ENCODE measurements at regions not wholly inside any gene's neighbourhood (a gene's known extent, or its start where the extent isn't known, plus 50 kb on each side); places are given as distances from the start of the nearest gene placed in this dataset.

- no peak overlapping the region for H3K4me3 ChIP-seq (ENCODE audit: low read length)
- no peaks in the 10 kb centered on the region for H3K9me3 ChIP-seq (ENCODE audit: low read length)
- H3K4me1 ChIP-seq (ENCODE audit: insufficient read depth, low read length): no peaks in the 10 kb centered on the region
- H3K27me3 ChIP-seq (ENCODE audit: insufficient read depth, low read length): no peaks in the 10 kb centered on the region
- H2AFZ ChIP-seq (ENCODE audit: low read depth, low read length): no peak overlapping the region
- H3K36me3 ChIP-seq (ENCODE audit: insufficient read depth, low read length): no peaks in the 10 kb centered on the region
Measured at GRCh38 chr3:76631251-76631650, 408.6 kb upstream of the ROBO2 start.

GRCh38 chr3:76638006-76638405 lies 401.9 kb upstream of the ROBO2 start:
- Histone ChIP-seq H3K4me1 (ENCODE audit: insufficient read depth, low read length) (no peaks in the 10 kb centered on the region), H2AFZ (ENCODE audit: low read depth, low read length) (no peak overlapping the region), H3K36me3 (ENCODE audit: insufficient read depth, low read length) (no peaks in the 10 kb centered on the region), H3K9me3 (ENCODE audit: low read length) (no peaks in the 10 kb centered on the region), H3K27me3 (ENCODE audit: insufficient read depth, low read length) (no peaks in the 10 kb centered on the region), H3K4me3 (ENCODE audit: low read length) (no peak overlapping the region)

GRCh38 chr3:76643623-76644304 lies 396.1 kb upstream of the ROBO2 start:
- H3K4me1 ChIP-seq (ENCODE audit: insufficient read depth, low read length): no peaks in the 10 kb centered on the region
- H3K27me3 ChIP-seq (ENCODE audit: insufficient read depth, low read length): no peaks in the 10 kb centered on the region
- no peaks in the 10 kb centered on the region for H3K36me3 ChIP-seq (ENCODE audit: insufficient read depth, low read length)
- no peaks in the 10 kb centered on the region for H3K9me3 ChIP-seq (ENCODE audit: low read length)
- no peak overlapping the region for H3K4me3 ChIP-seq (ENCODE audit: low read length)
- no peak overlapping the region for H2AFZ ChIP-seq (ENCODE audit: low read depth, low read length)

- Histone ChIP-seq H3K4me3 (ENCODE audit: low read length) (no peak overlapping the region), H3K9me3 (ENCODE audit: low read length) (no peaks in the 10 kb centered on the region), H2AFZ (ENCODE audit: low read depth, low read length) (no peak overlapping the region), H3K4me1 (ENCODE audit: insufficient read depth, low read length) (no peaks in the 10 kb centered on the region), H3K27me3 (ENCODE audit: insufficient read depth, low read length) (no peaks in the 10 kb centered on the region), H3K36me3 (ENCODE audit: insufficient read depth, low read length) (no peaks in the 10 kb centered on the region)
Measured at GRCh38 chr3:76644305-76644675, 395.6 kb upstream of the ROBO2 start.

GRCh38 chr3:76645724-76646123 lies 394.2 kb upstream of the ROBO2 start:
- Histone ChIP-seq H3K9me3 (ENCODE audit: low read length) (no peaks in the 10 kb centered on the region), H2AFZ (ENCODE audit: low read depth, low read length) (no peak overlapping the region), H3K4me3 (ENCODE audit: low read length) (no peak overlapping the region), H3K27me3 (ENCODE audit: insufficient read depth, low read length) (no peaks in the 10 kb centered on the region), H3K36me3 (ENCODE audit: insufficient read depth, low read length) (no peaks in the 10 kb centered on the region), H3K4me1 (ENCODE audit: insufficient read depth, low read length) (no peaks in the 10 kb centered on the region)

GRCh38 chr3:76646921-76647562 lies 392.9 kb upstream of the ROBO2 start:
- no peaks in the 10 kb centered on the region for H3K36me3 ChIP-seq (ENCODE audit: insufficient read depth, low read length)
- no peak overlapping the region for H2AFZ ChIP-seq (ENCODE audit: low read depth, low read length)
- no peaks in the 10 kb centered on the region for H3K4me1 ChIP-seq (ENCODE audit: insufficient read depth, low read length)
- no peak overlapping the region for H3K4me3 ChIP-seq (ENCODE audit: low read length)
- H3K9me3 ChIP-seq (ENCODE audit: low read length): no peaks in the 10 kb centered on the region
- H3K27me3 ChIP-seq (ENCODE audit: insufficient read depth, low read length): no peaks in the 10 kb centered on the region

GRCh38 chr3:76651784-76652183 lies 388.1 kb upstream of the ROBO2 start:
- no peaks in the 10 kb centered on the region for H3K4me1 ChIP-seq (ENCODE audit: insufficient read depth, low read length)
- no peak overlapping the region for H3K4me3 ChIP-seq (ENCODE audit: low read length)
- no peaks in the 10 kb centered on the region for H3K27me3 ChIP-seq (ENCODE audit: insufficient read depth, low read length)
- H2AFZ ChIP-seq (ENCODE audit: low read depth, low read length): no peak overlapping the region
- no peaks in the 10 kb centered on the region for H3K9me3 ChIP-seq (ENCODE audit: low read length)
- no peaks in the 10 kb centered on the region for H3K36me3 ChIP-seq (ENCODE audit: insufficient read depth, low read length)

- no peaks in the 10 kb centered on the region for H3K27me3 ChIP-seq (ENCODE audit: insufficient read depth, low read length)
- H2AFZ ChIP-seq (ENCODE audit: low read depth, low read length): no peak overlapping the region
- no peaks in the 10 kb centered on the region for H3K36me3 ChIP-seq (ENCODE audit: insufficient read depth, low read length)
- H3K4me1 ChIP-seq (ENCODE audit: insufficient read depth, low read length): no peaks in the 10 kb centered on the region
- H3K9me3 ChIP-seq (ENCODE audit: low read length): no peaks in the 10 kb centered on the region
- H3K4me3 ChIP-seq (ENCODE audit: low read length): no peak overlapping the region
Measured at GRCh38 chr3:76652524-76652923, 387.4 kb upstream of the ROBO2 start.

GRCh38 chr3:76653640-76654251 lies 386.2 kb upstream of the ROBO2 start:
- Histone ChIP-seq H3K4me1 (ENCODE audit: insufficient read depth, low read length) (no peaks in the 10 kb centered on the region), H3K9me3 (ENCODE audit: low read length) (no peaks in the 10 kb centered on the region)

GRCh38 chr3:76656531-76657070 lies 383.3 kb upstream of the ROBO2 start:
- Histone ChIP-seq H3K36me3 (ENCODE audit: insufficient read depth, low read length) (no peaks in the 10 kb centered on the region), H3K4me1 (ENCODE audit: insufficient read depth, low read length) (no peaks in the 10 kb centered on the region), H3K4me3 (ENCODE audit: low read length) (no peak overlapping the region), H3K9me3 (ENCODE audit: low read length) (no peaks in the 10 kb centered on the region), H3K27me3 (ENCODE audit: insufficient read depth, low read length) (no peaks in the 10 kb centered on the region), H2AFZ (ENCODE audit: low read depth, low read length) (no peak overlapping the region)

More at GRCh38 chr3:76653640-76654251, 386.2 kb upstream of the ROBO2 start:
- Histone ChIP-seq H3K27me3 (ENCODE audit: insufficient read depth, low read length) (no peaks in the 10 kb centered on the region), H2AFZ (ENCODE audit: low read depth, low read length) (no peak overlapping the region), H3K4me3 (ENCODE audit: low read length) (no peak overlapping the region), H3K36me3 (ENCODE audit: insufficient read depth, low read length) (no peaks in the 10 kb centered on the region)

- H3K27me3 ChIP-seq (ENCODE audit: insufficient read depth, low read length): no peaks in the 10 kb centered on the region
- H3K36me3 ChIP-seq (ENCODE audit: insufficient read depth, low read length): no peaks in the 10 kb centered on the region
- no peak overlapping the region for H2AFZ ChIP-seq (ENCODE audit: low read depth, low read length)
- H3K4me3 ChIP-seq (ENCODE audit: low read length): no peak overlapping the region
- no peaks in the 10 kb centered on the region for H3K9me3 ChIP-seq (ENCODE audit: low read length)
- no peaks in the 10 kb centered on the region for H3K4me1 ChIP-seq (ENCODE audit: insufficient read depth, low read length)
Measured at GRCh38 chr3:76657909-76658308, 382.0 kb upstream of the ROBO2 start.

GRCh38 chr3:76661527-76662250 lies 378.2 kb upstream of the ROBO2 start:
- Histone ChIP-seq H3K4me1 (ENCODE audit: insufficient read depth, low read length) (no peaks in the 10 kb centered on the region), H2AFZ (ENCODE audit: low read depth, low read length) (no peak overlapping the region), H3K9me3 (ENCODE audit: low read length) (no peaks in the 10 kb centered on the region), H3K27me3 (ENCODE audit: insufficient read depth, low read length) (no peaks in the 10 kb centered on the region), H3K4me3 (ENCODE audit: low read length) (no peak overlapping the region), H3K36me3 (ENCODE audit: insufficient read depth, low read length) (no peaks in the 10 kb centered on the region)

GRCh38 chr3:76664816-76665215 lies 375.1 kb upstream of the ROBO2 start:
- Histone ChIP-seq H3K9me3 (ENCODE audit: low read length) (no peaks in the 10 kb centered on the region), H3K4me1 (ENCODE audit: insufficient read depth, low read length) (no peaks in the 10 kb centered on the region), H3K4me3 (ENCODE audit: low read length) (no peak overlapping the region), H3K27me3 (ENCODE audit: insufficient read depth, low read length) (no peaks in the 10 kb centered on the region), H2AFZ (ENCODE audit: low read depth, low read length) (no peak overlapping the region), H3K36me3 (ENCODE audit: insufficient read depth, low read length) (no peaks in the 10 kb centered on the region)

Measured in neuron (in vitro differentiated cells).